Ectodermal cell (in vitro differentiated cells): ENCODE measurements at regions not wholly inside any gene's neighbourhood (a gene's known extent, or its start where the extent isn't known, plus 50 kb on each side); places are given as distances from the start of the nearest gene placed in this dataset.

ENCODE experiments used
- H3K27ac ChIP-seq: 2 replicates; pipeline ENCODE4 v1.7.0; 2013; ENCODE audit warnings: mild to moderate bottlenecking, low read depth, low read length; ENCODE audit not compliant: insufficient read depth, poor library complexity, severe bottlenecking
- H3K27me3 ChIP-seq: 2 replicates; pipeline ENCODE4 v1.7.0; 2013; ENCODE audit warnings: mild to moderate bottlenecking, low read length; ENCODE audit not compliant: insufficient read depth, control insufficient read depth, poor library complexity, severe bottlenecking
- H3K36me3 ChIP-seq: one replicate; pipeline ENCODE4 v1.7.0; 2013; ENCODE audit warnings: low read length; ENCODE audit not compliant: control insufficient read depth, insufficient read depth
- H3K4me1 ChIP-seq: one replicate; pipeline ENCODE4 v1.7.0; 2013; ENCODE audit warnings: low read length; ENCODE audit not compliant: control insufficient read depth, insufficient read depth
- H3K4me3 ChIP-seq: 2 replicates; pipeline ENCODE4 v1.7.0; 2013; ENCODE audit warnings: low read depth, low read length, control low read depth; ENCODE audit not compliant: insufficient read depth
- H3K9me3 ChIP-seq: 2 replicates; pipeline ENCODE4 v1.7.0; 2013; ENCODE audit warnings: mild to moderate bottlenecking, low read length, moderate library complexity; ENCODE audit not compliant: control insufficient read depth
- WGBS, 2 experiments: methylation state at CpG; one replicate each; pipeline ENCODE4 v1.1.7; 2013; ENCODE audit warnings: missing lambda C conversion rate in 2 of 2; 5-methylcytosine and 5-hydroxymethylcytosine counted together

GRCh38 chr3:62995530-62995929, 120.3 kb upstream of the CADPS start:
- H3K9me3 ChIP-seq: no peaks in the 10 kb centered on the region
- H3K27ac ChIP-seq: no peak overlapping the region
- no peak overlapping the region for H3K4me3 ChIP-seq
- peaks cover 10% of the 10 kb centered on the region for H3K4me1 ChIP-seq
- WGBS, 2 experiments: 94% methylated on average over 1 to 2 of the region's 2 CpGs
- H3K27me3 ChIP-seq: no peaks in the 10 kb centered on the region
- H3K36me3 ChIP-seq: no peaks in the 10 kb centered on the region

- WGBS, 2 experiments: 95 to 100% methylated on average over 2 of the region's 2 CpGs
These were observed 122.2 kb upstream of the CADPS start for GRCh38 chr3:62997369-62997768.

GRCh38 chr3:62999158-62999557, 123.9 kb upstream of the CADPS start:
- H3K27ac ChIP-seq: no peak overlapping the region
- H3K27me3 ChIP-seq: no peaks in the 10 kb centered on the region
- peaks cover 4% of the 10 kb centered on the region for H3K4me1 ChIP-seq
- H3K36me3 ChIP-seq: no peaks in the 10 kb centered on the region
- H3K4me3 ChIP-seq: no peak overlapping the region
- H3K9me3 ChIP-seq: no peaks in the 10 kb centered on the region
- 47 to 48% methylated on average over 2 of the region's 2 CpGs for WGBS, 2 experiments

More at GRCh38 chr3:62997369-62997768, 122.2 kb upstream of the CADPS start:
- H3K27ac ChIP-seq: no peak overlapping the region
- peaks cover 4% of the 10 kb centered on the region for H3K4me1 ChIP-seq
- H3K4me3 ChIP-seq: no peak overlapping the region
- H3K36me3 ChIP-seq: no peaks in the 10 kb centered on the region
- H3K9me3 ChIP-seq: no peaks in the 10 kb centered on the region
- no peaks in the 10 kb centered on the region for H3K27me3 ChIP-seq

- WGBS, 2 experiments: 100% methylated on average over 1 of the region's 1 CpG
- Histone ChIP-seq H3K4me1 (peaks cover 4% of the 10 kb centered on the region), H3K36me3 (no peaks in the 10 kb centered on the region), H3K27me3 (no peaks in the 10 kb centered on the region), H3K4me3 (no peak overlapping the region), H3K27ac (no peak overlapping the region), H3K9me3 (no peaks in the 10 kb centered on the region)
These were observed 124.6 kb upstream of the CADPS start for GRCh38 chr3:62999791-63000190.

- H3K27me3 ChIP-seq: no peaks in the 10 kb centered on the region
- H3K27ac ChIP-seq: no peak overlapping the region
- H3K36me3 ChIP-seq: no peaks in the 10 kb centered on the region
- WGBS, 2 experiments: 91 to 92% methylated on average over 3 of the region's 3 CpGs
- H3K9me3 ChIP-seq: no peaks in the 10 kb centered on the region
- H3K4me1 ChIP-seq: no peaks in the 10 kb centered on the region
- H3K4me3 ChIP-seq: no peak overlapping the region
These were observed 129.2 kb upstream of the CADPS start for GRCh38 chr3:63004448-63004847.

DNA sequence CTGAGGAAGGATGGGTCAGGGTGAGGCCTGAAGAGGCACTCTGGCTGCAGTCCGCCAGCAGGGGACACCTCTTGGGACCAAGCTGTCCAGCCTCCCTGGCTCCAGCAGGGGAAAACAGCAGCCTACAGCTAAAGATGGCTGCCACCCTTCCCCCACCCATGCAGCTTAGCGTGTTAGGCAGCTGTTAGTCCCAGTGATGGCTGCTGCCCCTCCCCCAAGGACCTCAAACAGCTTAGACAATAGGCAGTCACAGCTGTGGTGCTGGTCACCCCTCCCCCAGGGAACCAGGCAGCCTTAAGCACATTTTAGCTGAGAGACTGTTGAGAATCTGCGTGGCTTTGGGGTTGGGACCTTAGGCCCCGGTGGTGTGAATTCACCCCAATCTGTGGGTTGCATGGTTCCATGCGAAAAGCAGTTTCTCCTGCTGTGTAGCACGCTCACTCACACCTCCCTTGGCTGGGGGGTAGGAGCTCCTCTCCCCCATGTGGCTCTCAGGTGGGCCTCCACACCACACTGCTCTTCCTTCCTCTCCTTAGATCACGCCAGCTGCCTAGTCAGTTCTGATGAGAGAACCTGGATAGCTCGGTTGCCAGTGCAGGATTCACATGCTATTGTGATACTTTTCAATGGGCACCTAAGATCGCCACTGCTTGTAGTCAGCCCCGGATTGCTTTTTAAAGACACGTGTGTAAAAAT, 140.5 kb upstream of the CADPS start:
- peaks cover 13% of the 10 kb centered on the region for H3K4me1 ChIP-seq
- H3K36me3 ChIP-seq: no peaks in the 10 kb centered on the region
- H3K27ac ChIP-seq: peak overlapping the region; percentile 79
- 58 to 60% methylated on average over 11 of the region's 11 CpGs for WGBS, 2 experiments
- no peaks in the 10 kb centered on the region for H3K27me3 ChIP-seq
- no peaks in the 10 kb centered on the region for H3K9me3 ChIP-seq
- H3K4me3 ChIP-seq: no peak overlapping the region

- no peaks in the 10 kb centered on the region for H3K36me3 ChIP-seq
- no peaks in the 10 kb centered on the region for H3K9me3 ChIP-seq
- H3K27me3 ChIP-seq: no peaks in the 10 kb centered on the region
- WGBS, 2 experiments: 91 to 94% methylated on average over 2 of the region's 2 CpGs
- H3K27ac ChIP-seq: no peak overlapping the region
- H3K4me3 ChIP-seq: no peak overlapping the region
- no peaks in the 10 kb centered on the region for H3K4me1 ChIP-seq
These were observed 146.9 kb upstream of the CADPS start for GRCh38 chr3:63022114-63022513.

- Histone ChIP-seq H3K4me3 (no peak overlapping the region), H3K27ac (no peak overlapping the region), H3K36me3 (no peaks in the 10 kb centered on the region), H3K4me1 (no peaks in the 10 kb centered on the region), H3K9me3 (no peaks in the 10 kb centered on the region), H3K27me3 (no peaks in the 10 kb centered on the region)
- 87 to 92% methylated on average over 2 of the region's 2 CpGs for WGBS, 2 experiments
These were observed 151.5 kb upstream of the CADPS start for GRCh38 chr3:63026722-63027121.

DNA sequence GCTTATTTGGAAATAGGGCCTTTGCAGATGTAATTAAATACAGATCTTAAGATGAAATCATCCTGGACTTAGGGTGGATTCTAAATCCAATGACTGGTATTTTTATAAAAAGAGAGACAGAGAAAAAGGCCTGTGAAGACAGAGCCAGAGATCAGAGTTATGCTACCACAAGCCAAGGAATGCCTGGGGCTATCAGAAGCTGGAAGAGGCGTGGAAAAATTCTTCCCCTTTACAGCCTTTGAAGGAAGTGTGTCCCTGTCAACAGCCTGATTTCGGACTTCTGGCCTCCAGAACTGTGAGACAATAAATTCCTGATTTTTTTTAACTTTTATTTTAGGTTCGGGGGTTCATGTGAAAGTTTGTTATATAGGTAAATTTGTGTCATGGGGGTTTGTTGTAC, 154.1 kb upstream of the CADPS start:
- Histone ChIP-seq H3K9me3 (no peaks in the 10 kb centered on the region), H3K4me1 (no peaks in the 10 kb centered on the region), H3K4me3 (no peak overlapping the region), H3K27me3 (no peaks in the 10 kb centered on the region), H3K27ac (no peak overlapping the region), H3K36me3 (no peaks in the 10 kb centered on the region)
- WGBS, 2 experiments: 95% methylated on average over 2 to 3 of the region's 3 CpGs

DNA sequence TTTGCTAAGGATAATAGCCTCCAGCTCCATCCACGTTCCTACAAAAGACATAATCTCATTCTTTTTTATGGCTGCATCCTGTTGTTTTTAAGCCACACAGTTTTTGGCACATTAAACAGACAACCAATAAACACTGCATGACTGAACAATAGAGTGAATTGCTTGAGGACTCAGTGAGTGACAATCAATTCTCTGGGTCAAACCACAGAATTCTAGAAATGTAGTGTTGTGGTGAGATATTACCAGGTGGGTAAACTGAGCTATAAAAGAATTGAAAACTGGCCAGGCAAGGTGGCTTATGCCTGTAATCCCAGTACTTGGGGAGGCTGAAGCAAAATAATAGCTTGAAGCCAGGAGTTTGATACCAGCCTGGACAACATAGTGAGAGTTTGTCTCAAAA, 154.7 kb upstream of the CADPS start:
- Histone ChIP-seq H3K27ac (no peak overlapping the region), H3K27me3 (no peaks in the 10 kb centered on the region), H3K4me3 (no peak overlapping the region), H3K36me3 (no peaks in the 10 kb centered on the region), H3K9me3 (no peaks in the 10 kb centered on the region), H3K4me1 (no peaks in the 10 kb centered on the region)
- 69 to 92% methylated on average over 1 of the region's 1 CpG for WGBS, 2 experiments

DNA sequence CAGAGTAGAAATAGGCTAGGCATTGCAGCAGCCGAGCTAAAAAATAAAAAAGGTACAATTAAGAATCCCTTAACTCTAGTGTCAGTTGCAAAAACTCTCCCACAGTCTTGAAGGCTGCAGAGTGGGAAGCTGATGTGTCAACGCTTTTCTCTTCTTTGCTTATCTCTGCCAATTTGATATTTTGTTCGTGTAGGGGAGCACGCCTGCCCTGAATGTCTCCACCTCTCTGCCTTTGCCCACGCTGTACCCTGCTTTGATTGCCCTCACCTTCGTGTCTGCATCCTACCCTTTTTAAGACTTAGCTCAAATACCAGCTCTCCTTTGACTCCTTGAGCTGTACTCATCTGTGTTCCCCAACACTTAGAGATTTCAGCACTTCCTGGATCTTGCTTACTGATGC, 155.4 kb upstream of the CADPS start:
- Histone ChIP-seq H3K9me3 (no peaks in the 10 kb centered on the region), H3K36me3 (no peaks in the 10 kb centered on the region), H3K27me3 (no peaks in the 10 kb centered on the region), H3K27ac (no peak overlapping the region), H3K4me1 (no peaks in the 10 kb centered on the region), H3K4me3 (no peak overlapping the region)
- 90 to 92% methylated on average over 6 of the region's 6 CpGs for WGBS, 2 experiments
